Stimulated activated CD4-positive, alpha-beta T cell treated with anti-CD3 and anti-CD28 coated beads, Interleukin-2, amount 100 ng/mL, for 4 hours (primary cell): ENCODE measurements at regions not wholly inside any gene's neighbourhood (a gene's known extent, or its start where the extent isn't known, plus 50 kb on each side); places are given as distances from the start of the nearest gene placed in this dataset.
"Not testable (repeated sequence)": the region's sequence is repeated elsewhere in the genome, so short reads cannot be mapped to it uniquely, and the experiment has no call there.

Experiments
- DNase-seq: peaks from one replicate; pipeline ENCODE4 v3.0.0-alpha.2; 2020; ENCODE audit warnings: low read depth

DNA sequence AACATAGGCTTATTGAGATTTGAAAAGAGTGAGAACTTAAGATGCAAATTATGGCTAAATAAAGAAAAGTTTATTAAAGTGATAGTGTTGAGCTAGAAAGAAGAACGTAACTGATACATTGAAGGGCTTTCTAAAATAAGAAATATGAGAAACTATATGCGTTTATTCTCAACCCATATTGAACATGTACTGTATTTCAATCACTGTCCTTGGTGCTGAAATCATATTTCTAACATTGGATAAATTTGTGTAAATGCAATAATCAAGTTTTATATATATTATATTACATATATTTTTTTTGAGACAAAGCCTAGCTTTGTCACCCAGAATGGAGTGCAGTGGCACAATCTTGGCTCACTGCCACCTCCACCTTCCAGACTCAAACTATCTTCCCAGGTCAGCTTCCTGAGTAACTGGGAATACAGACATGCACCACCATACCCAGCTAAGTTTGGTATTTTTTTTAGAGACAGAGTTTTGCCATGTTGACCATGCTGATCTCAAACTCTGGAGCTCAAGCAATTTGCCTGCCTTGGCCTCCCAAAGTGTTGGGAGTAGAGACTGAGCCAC, 1065.8 kb downstream of the REEP3 start:
- no peak for DNase-seq

DNA sequence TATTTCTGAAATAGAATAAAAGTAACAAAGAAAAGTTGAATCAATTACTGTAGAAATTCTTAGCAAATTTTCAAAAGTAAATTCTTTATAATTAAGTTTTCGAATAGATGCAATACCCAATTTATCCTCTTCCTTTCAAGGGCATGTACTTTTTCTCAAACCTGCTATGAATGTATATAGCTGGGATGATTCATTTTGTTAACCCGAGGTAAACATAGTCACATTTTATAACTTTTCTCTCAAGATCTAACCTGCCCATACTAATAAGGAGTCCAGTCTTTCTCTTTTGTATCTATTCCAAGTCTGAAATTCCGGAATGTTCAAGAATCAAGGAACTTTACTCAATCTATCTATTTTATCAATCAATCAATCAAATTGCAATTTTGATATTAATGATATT, 1072.9 kb downstream of the REEP3 start:
- DNase-seq: no peak

DNA sequence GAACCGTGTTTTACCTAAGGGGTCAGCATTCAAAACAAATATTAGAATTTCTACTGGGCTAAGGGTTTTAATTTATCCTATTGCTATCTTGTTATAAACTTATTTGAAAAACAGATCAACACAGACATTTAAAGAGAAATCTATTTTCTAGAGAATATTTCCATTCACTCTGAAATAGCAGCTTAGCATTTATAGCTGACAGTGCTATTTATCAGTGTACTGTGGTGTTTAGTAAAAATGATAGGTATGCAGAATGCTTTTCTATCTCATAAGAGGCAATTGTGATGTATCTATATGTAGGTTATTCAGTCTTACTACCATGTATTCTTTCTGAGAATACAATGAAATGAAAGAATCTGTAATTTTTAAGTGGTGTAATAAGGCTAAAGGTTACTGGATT, 1077.4 kb downstream of the REEP3 start:
- no peak for DNase-seq

DNA sequence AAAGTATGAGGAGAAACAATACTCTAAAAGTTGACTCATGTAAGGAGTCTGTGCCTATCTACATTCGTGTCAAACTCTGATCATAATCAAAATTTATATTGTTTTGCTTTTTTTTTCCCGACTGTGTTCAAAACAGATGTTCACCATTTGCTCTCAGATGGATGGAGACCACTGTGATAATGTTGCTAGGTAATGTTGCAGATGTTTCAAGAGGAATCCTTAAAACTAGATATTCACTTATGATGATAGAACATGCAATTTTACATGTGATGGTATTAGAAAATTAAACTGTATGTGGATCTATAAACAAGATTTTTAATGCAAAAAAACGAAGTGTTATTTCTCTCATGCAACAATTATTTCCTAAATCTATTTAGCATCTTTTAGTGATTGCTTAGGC, 1080.1 kb downstream of the REEP3 start:
- DNase-seq: no peak

DNA sequence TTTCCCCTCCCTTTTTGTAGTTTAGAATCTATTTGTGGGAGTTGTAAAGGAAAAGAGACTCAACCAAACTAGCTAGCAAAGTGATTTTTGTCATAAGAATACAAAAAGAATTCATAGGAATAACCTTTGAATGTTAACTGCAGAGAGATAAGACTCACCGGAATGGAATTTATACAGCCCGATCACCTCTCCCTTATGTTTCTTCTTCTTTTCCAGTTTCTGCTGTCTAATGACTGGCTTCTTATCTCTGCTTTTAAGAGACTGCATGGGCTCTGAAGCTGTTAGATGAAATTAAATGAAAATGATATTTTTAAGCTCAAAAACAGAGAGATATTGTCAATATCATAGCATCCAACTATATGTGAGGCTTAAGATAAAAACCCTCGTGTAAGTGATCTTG, 1095.9 kb downstream of the REEP3 start:
- no peak for DNase-seq

DNA sequence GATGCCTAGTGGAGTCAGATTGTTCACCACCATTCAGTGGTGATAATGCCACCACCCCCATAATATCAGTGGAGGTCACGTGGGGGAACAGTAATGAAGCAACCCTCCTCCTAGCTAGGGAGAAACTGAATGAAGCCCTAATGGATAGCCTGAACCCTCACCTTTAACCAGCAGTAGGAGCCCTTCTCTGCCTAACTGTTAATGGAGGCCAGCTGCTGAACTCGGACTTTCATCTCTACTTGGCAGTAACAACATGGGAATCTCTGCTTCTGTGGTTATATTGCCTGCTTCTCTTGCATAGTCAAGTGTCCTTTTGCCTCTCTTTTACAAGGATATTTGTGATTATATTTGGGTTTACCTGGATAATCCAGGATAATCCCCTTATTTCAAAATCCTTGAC, 1097.9 kb downstream of the REEP3 start:
- no peak for DNase-seq

DNA sequence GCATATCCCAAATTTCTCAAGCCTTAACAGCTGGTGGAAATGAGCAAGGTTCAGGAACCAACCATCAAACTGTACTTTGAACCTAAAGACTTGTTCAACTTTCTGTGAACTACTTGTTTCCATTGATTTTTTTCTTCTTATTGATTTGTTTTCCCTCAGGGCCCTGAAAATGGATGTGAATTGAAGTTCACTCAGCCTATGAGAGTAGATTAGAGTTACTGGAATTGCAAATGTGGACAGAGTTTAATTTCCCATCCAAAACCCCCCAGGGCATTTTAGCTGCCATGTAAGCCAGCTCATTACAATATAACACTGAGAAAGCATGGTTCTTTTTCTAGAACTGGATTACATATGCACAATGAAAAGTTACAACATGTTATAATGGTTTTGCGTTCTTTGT, 1105.7 kb downstream of the REEP3 start:
- no peak for DNase-seq

DNA sequence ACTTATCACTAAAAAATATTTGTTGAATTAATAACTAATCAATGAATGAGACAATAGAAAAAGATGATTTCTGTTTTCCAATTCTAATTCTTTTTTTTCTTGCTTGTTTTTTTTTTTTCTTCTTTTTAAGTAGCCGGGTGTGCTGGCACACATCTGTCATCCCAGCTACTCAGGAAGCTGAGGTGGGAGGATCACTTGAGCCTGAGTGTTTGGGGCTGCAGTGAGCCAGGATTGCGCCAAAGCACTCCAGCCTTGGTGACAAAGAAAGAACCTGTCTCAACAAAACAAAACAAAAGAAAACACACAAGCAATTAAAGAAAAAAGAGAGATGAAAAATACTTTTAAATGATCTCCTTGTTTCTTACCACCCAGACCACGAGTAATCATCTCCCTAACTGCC, 1109.3 kb downstream of the REEP3 start:
- DNase-seq: no peak

DNA sequence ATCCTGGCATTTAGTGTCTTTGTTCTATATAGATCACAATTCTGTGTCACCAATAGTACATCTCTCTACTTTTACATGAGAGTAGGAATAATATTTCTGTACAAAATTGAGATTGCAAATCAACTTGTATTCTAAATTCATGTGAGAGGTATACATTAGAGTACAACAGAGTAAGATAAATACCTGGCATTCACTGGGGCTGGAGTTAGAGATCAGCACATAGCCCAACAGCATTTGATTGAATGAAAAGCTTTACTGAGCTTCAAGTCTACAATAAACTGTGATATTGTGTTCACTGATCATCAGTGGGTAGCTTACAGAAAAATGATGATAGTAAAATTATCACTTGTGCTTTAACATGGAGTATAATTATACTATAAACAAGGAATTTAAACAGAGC, 1114.7 kb downstream of the REEP3 start:
- DNase-seq: no peak

DNA sequence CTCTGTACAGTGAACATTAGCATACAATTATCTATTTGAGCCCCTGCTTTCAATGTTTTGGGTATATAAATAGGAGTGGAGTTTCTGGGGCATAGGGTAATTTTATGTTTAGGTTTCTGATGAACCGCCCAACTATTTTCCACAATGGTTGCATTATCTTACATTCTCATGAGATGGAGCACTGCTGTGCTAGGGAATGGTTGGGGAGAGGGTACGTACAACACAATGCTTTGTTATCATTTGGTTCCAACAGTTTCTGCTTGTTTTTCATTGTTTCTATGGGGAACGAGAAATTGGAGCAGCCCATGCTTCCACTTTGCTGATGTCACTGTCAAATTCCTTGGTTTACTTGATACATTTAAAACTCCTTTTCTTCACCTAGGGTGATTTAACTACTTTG, 1115.3 kb downstream of the REEP3 start:
- DNase-seq: no peak

DNA sequence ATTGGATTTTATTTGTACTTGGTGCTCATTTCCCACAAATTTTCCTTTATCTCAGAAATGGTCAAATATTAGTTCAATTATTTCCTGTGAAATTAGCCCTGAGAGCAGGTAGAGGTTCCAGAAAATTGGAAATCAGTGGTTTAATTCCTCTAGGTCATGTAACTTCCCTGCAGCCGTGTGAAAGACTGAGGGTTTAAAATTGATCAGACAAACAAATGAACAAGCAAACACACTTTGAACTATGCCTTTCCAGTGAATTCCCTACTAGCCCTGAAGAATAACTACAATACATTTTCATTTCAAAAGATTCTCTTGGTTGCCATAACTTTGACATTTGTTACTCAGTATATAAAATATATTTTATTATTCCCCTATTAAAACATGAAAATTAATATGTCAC, 1116.7 kb downstream of the REEP3 start:
- no peak for DNase-seq

DNA sequence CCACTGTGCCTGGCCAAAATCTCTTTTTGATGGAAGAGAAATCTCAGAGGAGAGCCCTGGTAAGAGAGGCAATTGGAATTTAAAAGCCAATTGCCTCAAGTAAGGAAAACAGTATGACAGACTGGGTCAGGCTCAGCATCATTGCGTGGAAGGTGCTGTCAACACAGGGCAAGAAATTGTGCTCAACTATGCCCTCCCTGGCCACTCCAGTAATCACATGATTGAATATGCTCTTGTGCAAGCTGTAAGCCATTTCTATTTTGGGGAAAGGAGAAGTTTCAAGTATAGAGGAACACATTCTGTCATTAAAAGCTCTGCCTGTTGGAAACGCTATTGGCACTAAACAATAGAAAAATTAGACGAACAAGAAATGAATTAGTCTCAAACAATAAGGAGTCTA, 1127.7 kb downstream of the REEP3 start:
- no peak for DNase-seq

DNA sequence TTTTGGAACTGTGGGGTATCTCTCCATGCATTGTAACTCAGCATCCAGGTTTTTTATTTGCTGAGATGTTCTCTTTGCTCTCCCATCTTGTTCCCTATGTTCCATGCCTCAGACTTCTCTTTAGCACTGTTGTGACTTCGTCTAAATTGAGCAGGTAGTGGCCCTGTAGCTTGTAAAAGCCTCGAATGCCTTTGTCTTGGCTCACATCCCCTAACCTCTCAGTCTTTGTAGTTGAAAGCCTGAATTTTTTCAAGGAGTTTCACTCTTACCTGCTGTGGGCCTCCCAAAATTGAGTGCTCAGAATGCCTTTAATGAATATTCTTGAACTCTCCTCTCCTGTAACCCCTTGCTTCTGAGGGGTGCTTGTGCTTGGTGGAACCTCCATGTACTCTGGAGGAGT, 1137.3 kb downstream of the REEP3 start:
- DNase-seq: no peak

DNA sequence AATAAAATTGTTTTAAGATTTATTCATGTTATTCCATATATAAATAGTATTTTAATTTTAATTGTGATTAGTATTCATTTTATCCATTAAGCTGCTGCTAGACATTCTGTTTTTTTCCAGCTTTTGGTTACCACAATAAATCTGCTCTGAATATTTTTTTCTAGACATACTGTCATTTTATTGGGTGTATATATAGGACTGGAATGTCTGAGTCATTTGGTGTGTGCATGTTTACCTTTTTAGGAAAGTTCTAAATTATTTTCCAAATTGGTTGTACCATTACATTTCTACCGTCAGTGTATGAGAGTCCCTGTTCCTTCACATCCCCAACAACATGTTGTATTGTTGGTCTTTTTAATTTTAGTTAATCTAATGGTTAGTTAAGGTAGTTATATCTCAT, 1138.1 kb downstream of the REEP3 start:
- no peak for DNase-seq

DNA sequence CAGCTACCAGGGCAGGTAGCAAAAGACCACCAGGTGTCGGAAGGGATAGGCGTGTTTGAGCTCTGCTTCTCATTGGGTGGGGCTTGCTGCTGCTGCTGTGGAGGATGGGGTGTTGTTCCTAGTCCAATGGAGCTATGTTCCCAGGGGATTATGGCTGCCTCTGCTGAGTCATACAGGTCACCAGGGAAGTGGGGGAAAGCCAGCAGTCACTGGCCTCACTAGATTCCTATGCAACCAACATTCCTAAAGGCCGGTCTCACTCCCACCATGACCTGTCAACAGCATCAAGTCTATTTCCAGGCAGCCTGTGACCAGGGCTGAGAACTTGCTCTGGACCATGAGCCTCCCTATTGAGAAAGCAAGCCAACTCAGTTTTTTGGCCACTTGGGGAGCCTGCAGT, 1160.8 kb downstream of the REEP3 start:
- no peak for DNase-seq

DNA sequence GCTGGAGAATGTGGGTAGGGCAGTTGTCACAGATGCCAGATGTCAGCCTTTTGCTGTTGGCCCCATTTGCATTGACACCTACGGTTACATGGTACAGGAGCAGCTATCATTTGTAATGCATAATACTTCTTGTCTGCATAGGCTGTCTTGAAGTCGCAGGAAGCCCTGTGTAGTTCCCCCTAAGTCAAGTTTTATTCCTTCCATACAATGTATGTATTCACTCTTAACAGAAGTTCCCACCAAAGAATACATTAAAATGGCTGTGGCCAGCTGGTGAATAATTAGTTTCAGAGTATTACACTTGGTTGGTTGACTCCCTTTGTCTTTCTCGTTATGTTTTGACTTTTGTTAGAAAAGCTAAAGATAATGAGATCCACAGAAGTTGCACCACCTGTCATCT, 1169.0 kb downstream of the REEP3 start:
- DNase-seq: no peak

DNA sequence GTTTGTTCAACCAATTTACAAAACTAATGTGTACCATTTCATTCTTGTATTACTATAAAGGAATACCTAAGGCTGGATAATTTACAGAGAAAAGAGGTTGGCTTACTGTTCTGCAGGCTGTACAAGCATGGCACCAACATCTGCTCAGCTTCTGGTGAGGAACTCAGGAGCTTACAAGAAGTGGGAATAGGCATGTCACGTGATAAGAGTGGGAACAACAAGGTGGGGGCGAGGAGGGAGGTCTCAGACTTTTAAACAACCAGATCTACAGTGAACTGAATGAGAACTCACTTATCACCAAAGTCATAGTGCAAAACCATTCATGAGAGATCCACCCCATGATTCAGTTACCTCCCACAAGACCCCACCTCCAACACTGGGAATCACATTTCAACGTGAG, 1178.0 kb downstream of the REEP3 start:
- DNase-seq: no peak

DNA sequence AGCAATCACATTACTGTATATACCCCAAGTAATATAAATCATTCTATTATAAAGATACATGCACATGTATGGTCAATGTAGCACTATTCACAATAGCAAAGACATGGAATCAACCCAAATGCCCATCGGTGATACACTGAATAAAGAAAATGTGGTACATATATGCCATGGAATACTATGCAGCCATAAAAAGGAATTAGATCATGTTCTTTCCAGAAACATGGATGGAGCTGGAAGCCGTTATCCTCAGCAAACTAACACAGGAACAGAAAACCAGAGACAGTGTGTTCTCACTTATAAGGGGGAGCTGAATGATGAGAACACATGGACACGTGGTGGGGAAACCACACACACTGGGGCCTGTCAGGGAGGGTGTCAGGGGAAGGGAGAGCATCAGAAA, 1180.9 kb downstream of the REEP3 start:
- DNase-seq: not testable (repeated sequence)

DNA sequence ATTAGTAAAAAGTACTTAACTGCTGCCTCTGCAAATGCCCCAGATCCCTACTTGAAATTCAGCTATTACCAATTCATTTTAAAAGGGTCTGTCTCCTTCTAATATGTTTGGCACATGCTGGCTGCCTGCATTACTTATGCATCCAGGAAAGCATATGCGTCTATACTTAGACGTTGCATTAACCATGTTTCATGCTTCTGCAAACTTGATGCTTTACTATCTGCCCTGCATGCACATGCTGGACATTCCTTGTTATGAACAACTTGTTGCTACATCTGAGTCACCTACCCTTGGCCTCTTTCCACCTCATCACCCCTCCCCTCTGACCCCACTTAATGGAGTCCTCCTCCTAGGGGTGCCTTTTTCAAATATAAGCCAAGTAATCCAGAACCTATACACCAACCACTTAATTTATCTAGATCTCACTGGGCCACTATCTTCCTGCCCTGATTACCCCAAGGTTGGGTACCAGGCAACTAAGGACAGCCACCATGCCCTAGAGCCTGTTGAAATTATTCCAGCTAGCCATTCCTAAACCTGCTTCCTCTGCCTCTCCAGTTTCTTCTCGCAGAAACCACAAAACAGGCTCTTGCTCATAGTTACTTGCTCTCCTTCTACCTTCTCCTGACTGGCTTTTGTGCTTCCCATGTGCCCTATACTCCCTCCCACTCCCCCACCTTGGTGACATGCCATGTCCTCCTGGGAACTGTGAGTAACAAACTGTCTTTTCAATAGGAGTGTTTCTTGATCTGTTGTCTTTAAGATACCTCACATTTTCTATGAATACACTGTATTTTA, 1187.9 kb downstream of the REEP3 start:
- DNase-seq: no peak

DNA sequence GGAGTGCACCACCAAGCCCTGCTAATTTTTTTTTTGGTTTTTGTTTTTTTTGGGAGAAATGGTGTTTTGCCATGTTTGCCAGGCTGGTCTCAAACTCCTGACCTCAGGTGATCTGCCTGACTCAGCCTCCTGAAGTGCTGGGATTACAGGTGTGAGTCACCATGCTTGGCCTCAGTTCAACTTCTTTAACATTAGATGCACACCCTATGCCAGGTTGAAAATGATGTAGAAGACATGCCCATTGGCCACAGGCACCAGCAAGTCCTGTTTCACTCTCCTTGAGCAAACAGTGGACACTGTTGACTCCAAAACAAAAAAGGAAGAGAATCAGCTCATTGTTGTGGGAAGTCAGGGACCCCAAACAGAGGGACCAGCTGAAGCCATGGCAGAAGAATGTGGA, 1205.3 kb downstream of the REEP3 start:
- DNase-seq: no peak

DNA sequence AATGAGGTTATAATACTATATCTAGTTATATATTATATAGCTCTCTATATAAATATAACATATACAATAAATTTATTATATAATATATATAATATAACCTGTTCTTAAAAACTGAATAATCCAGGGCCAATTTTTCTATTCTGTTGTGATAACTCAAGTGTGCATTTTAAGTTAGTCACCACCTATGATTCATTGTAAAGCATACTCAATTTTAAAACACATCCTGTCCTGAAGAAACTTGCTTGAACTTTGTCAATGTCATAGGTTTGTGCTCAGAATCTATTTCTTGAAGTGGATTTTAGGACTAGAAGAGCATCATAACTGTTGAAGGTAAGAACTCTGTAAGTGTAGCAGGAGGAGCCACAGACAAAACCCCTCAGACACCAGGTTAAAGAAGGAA, 1209.8 kb downstream of the REEP3 start:
- no peak for DNase-seq

DNA sequence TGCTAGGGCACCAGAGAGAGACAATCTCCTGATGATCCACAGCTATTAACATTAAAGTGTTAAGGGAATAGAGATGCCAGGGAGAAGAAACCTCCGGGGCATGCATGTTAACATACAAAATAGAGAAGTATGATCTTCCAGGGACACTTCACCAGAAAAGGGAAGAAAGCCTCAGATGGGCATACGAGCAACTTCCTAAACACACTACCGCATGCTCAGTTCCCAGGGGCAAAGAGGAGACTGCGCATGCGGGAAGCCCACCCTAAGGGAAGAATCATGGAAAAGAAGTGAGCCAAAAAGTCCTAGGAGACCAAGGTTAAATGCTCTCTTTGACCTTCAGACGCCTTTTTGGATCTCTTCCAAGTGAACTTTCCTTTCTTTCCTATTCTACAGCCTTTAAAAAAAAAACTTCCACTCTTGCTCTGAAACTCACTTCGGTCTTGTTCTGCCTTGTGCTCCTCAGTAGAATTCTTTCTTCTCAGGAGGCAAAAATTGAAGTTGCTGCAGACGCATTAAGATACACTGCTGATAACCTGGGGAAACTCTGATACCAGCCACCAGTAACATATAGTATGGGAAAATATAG, 1211.3 kb downstream of the REEP3 start:
- no peak for DNase-seq

DNA sequence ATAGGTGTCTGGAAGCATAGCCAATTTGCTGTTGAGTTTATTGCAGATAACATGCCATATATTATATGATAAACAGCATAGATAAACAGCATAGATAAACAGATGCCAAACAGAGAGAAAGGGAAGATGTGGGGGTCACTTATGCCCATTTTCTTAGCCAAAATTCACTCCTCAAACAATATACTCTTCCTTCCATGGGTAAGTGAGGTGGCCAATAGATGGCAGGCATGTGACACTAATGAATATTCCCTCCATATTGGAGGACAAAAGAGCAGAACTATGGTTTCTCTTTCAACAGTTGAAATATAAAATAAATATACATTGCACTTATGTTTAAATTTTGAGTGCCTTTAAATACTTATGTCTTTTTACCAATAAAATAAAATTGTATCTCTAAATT, 1212.8 kb downstream of the REEP3 start:
- no peak for DNase-seq

DNA sequence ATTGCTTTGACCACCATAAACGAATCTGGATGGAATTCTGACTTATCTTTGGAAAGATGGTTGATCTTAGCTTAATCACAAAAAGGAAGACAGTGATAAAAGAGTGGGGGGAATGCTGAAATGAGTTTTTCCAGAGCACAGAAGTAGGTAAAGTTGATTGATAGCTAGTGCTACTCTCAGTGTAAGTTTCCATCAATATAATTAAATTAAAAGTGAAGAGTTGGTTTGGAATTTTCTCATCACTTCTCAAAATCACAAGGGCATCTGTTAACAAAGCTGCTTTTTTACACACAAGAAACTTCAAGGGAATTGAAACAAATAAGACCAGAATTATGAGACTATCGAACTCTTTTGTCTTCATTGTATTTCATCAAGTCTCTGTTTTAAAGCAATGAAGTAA, 1217.3 kb downstream of the REEP3 start:
- DNase-seq: no peak
